ENCODE measurements at regions not wholly inside any gene's neighbourhood (a gene's known extent, or its start where the extent isn't known, plus 50 kb on each side); places are given as distances from the start of the nearest gene placed in this dataset.

- no peaks in the 10 kb centered on the region for H3K27me3 ChIP-seq (replicated peaks; ENCODE audit: insufficient read depth)
- no peak overlapping the region for H3K27ac ChIP-seq
- no peak for TF ChIP-seq CTCF (IDR thresholded peaks at IDR 0.05)
- no peaks in the 10 kb centered on the region for H3K4me1 ChIP-seq (ENCODE audit: control insufficient read depth in 1 of 2, low read depth in 2 of 2)
- ATAC-seq (ENCODE audit: insufficient number of reproducible peaks, low FRiP score, low read depth), result no peak
- no peak for DNase-seq (ENCODE audit: low spot score)
- H3K9me3 ChIP-seq, result peaks cover 3% of the 10 kb centered on the region
- no peaks in the 10 kb centered on the region for H3K36me3 ChIP-seq
- H3K4me3 ChIP-seq, result no peak overlapping the region
These were observed 81.6 kb upstream of the HAND1 start for GRCh38 chr5:154559398-154560276.

- no peaks in the 10 kb centered on the region for H3K4me1 ChIP-seq (ENCODE audit: control insufficient read depth in 1 of 2, low read depth in 2 of 2)
- no peak overlapping the region for H3K4me3 ChIP-seq
- ATAC-seq (ENCODE audit: insufficient number of reproducible peaks, low FRiP score, low read depth) (no peak), DNase-seq (ENCODE audit: low spot score) (no peak)
- peaks cover 11% of the 10 kb centered on the region for H3K9me3 ChIP-seq
- H3K27ac ChIP-seq, result no peak overlapping the region
- no peaks in the 10 kb centered on the region for H3K27me3 ChIP-seq (replicated peaks; ENCODE audit: insufficient read depth)
- no peaks in the 10 kb centered on the region for H3K36me3 ChIP-seq
- no peak for TF ChIP-seq CTCF (IDR thresholded peaks at IDR 0.05)
These were observed 79.5 kb upstream of the HAND1 start for GRCh38 chr5:154557548-154557947.

- H3K9me3 ChIP-seq, result no peaks in the 10 kb centered on the region
- TF ChIP-seq CTCF (IDR thresholded peaks at IDR 0.05), result no peak
- no peak for ATAC-seq (ENCODE audit: insufficient number of reproducible peaks, low FRiP score, low read depth)
- no peak overlapping the region for H3K4me3 ChIP-seq
- no peak for DNase-seq (ENCODE audit: low spot score)
- no peaks in the 10 kb centered on the region for H3K36me3 ChIP-seq
- no peaks in the 10 kb centered on the region for H3K4me1 ChIP-seq (ENCODE audit: control insufficient read depth in 1 of 2, low read depth in 2 of 2)
- no peaks in the 10 kb centered on the region for H3K27me3 ChIP-seq (replicated peaks; ENCODE audit: insufficient read depth)
- no peak overlapping the region for H3K27ac ChIP-seq
These were observed 69.5 kb upstream of the HAND1 start for GRCh38 chr5:154547551-154547950.

- Histone ChIP-seq H3K27me3 (replicated peaks; ENCODE audit: insufficient read depth) (no peaks in the 10 kb centered on the region), H3K27ac (no peak overlapping the region), H3K4me3 (no peak overlapping the region), H3K36me3 (no peaks in the 10 kb centered on the region), H3K9me3 (no peaks in the 10 kb centered on the region), H3K4me1 (ENCODE audit: control insufficient read depth in 1 of 2, low read depth in 2 of 2) (no peaks in the 10 kb centered on the region)
- TF ChIP-seq CTCF (IDR thresholded peaks at IDR 0.05), result no peak
- no peak for DNase-seq (ENCODE audit: low spot score)
- ATAC-seq (ENCODE audit: insufficient number of reproducible peaks, low FRiP score, low read depth), result no peak
These were observed 68.7 kb upstream of the HAND1 start for GRCh38 chr5:154546719-154547118.

- no peak for TF ChIP-seq CTCF (IDR thresholded peaks at IDR 0.05)
- Histone ChIP-seq H3K9me3 (no peaks in the 10 kb centered on the region), H3K4me1 (ENCODE audit: control insufficient read depth in 1 of 2, low read depth in 2 of 2) (no peaks in the 10 kb centered on the region), H3K36me3 (no peaks in the 10 kb centered on the region), H3K4me3 (no peak overlapping the region), H3K27me3 (replicated peaks; ENCODE audit: insufficient read depth) (no peaks in the 10 kb centered on the region), H3K27ac (no peak overlapping the region)
- no peak for DNase-seq (ENCODE audit: low spot score)
- ATAC-seq (ENCODE audit: insufficient number of reproducible peaks, low FRiP score, low read depth), result no peak
These were observed 66.6 kb upstream of the HAND1 start for GRCh38 chr5:154544646-154545045.

Measured in thoracic aorta (tissue), 2 donors.